Stimulated activated CD4-positive, alpha-beta T cell treated with anti-CD3 and anti-CD28 coated beads, Interleukin-4, amount 100 ng/mL, for 24 hours (primary cell): ENCODE measurements at regions not wholly inside any gene's neighbourhood (a gene's known extent, or its start where the extent isn't known, plus 50 kb on each side); places are given as distances from the start of the nearest gene placed in this dataset.
"Not testable (repeated sequence)": the region's sequence is repeated elsewhere in the genome, so short reads cannot be mapped to it uniquely, and the experiment has no call there.

ENCODE experiments used
- DNase-seq: peaks from one replicate; pipeline ENCODE4 v3.0.0-alpha.2; 2020

- no peak for DNase-seq
Observed at GRCh38 chr9:75548871-75549270, 341.6 kb upstream of the PCSK5 start.

DNA sequence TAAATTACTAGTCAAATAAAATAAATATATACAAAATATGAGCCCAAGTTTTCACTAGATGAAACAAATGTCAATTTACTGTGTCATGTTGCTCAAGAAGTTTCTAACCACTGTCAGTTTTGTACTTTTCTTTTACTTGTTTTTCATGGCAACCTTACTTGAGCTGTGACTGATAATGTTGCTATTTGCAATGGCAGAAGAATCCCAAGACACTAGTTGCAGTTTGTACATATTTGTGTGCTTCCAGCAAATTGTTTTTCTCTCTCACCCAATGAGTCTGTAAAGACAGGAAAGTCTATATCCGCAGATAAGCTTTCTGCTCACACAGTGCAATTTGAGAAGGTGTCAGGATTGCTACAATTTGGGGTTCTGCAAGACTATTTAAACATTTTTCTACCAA lies 338.6 kb upstream of the PCSK5 start:
- DNase-seq, result no peak

GRCh38 chr9:75552941-75553340 lies 337.5 kb upstream of the PCSK5 start:
- no peak for DNase-seq

DNA sequence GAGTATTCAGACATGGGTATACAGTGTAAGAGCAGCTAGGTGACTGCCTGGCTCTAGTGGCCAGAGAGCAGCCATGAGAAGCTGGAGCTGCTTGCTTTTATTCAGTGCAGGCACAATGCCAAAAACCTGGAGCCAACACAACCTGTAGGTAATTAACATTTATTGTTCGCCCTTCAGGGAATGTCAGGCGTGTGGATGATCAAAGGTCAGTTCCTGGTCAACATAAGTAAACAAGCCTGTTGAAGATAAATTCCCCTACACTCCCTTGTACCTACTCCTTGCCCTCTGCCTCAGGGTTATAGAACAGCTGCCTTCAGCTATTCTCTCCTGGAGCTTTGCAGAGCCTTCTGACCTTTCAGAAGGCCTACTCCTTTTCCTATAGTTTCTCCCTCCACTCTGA lies 323.7 kb upstream of the PCSK5 start:
- not testable (repeated sequence) for DNase-seq

DNA sequence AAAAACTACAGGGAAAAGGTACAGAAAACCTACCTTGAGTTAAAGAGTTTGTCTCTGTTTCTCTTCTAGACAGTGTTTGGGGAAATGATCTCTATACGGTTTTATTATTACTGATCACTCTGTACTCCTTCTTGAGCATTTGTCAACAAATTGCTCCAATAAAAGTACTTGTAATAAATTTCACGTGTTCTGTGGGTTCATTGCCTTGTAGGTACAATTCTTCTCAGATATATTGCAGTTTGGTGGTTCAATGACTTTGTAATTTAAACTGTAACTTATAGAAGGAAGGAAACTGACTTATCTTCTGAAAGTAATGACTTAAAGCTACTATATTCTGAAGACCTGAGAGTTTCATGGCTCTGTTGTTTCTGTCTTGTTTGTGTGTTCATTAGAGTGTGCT lies 319.9 kb upstream of the PCSK5 start:
- no peak for DNase-seq

- no peak for DNase-seq
Observed at GRCh38 chr9:75574569-75574968, 315.9 kb upstream of the PCSK5 start.

GRCh38 chr9:75582870-75583269 lies 307.6 kb upstream of the PCSK5 start:
- DNase-seq, result no peak

DNA sequence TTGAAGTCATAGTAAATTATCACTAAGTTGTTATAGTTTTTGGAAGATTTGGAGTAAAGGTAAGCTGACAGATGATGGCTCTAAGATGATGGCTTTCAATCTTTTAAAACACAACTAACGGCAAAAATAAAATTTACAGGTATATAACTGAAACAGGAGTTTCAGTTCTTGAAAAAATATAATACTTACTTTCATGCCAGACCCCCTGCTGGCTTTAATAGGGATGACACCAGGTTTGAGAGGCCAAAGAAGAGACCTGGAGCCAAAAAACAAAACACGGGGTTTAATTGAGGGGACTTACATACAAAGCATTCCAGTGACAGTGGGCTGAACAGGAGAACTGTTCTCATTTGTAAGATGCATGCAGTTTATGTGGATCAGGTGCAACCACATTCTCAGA lies 301.7 kb upstream of the PCSK5 start:
- no peak for DNase-seq

- no peak for DNase-seq
Observed at GRCh38 chr9:75589497-75589896, 301.0 kb upstream of the PCSK5 start.

- DNase-seq, result no peak
Observed at GRCh38 chr9:75591972-75592371, 298.5 kb upstream of the PCSK5 start.

DNA sequence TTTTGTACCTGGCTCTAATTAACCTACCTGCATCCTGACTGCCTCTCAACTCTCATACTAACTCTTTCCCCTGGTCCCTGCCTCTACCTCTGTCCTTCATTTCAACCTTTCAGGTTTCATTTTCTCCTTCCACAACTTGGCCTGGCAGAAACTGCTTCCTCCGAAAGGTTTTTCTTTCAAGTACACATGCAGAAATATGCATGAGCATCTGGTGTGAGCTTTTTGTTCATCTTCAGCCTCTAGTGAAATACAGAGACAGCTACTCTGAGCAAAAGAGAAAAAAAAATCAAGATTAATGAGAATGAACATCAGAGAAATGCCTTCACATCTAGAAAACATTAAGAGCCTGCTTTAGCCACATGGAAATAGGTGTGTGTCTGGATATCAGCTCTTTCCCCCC lies 297.9 kb upstream of the PCSK5 start:
- DNase-seq, result no peak

DNA sequence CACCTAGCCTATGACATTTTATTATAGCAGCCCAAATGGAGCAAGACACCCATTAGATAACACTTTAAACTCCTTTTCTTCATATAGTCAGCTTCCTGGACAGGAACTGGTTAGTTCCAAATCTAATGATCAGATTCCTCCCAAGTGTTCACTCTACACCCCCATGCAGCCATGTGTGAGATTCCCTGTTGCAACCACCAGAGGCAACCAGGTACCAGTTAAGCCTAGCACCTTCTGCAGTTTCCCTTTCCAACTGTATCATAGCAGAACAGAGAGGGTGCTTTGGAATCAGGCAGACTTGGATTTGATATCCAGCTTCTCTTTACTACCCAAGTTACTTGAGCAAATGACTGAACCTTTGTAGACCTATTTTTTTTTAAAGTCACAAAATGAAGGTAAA lies 296.6 kb upstream of the PCSK5 start:
- no peak for DNase-seq

GRCh38 chr9:75599126-75599525 lies 291.3 kb upstream of the PCSK5 start:
- no peak for DNase-seq

DNA sequence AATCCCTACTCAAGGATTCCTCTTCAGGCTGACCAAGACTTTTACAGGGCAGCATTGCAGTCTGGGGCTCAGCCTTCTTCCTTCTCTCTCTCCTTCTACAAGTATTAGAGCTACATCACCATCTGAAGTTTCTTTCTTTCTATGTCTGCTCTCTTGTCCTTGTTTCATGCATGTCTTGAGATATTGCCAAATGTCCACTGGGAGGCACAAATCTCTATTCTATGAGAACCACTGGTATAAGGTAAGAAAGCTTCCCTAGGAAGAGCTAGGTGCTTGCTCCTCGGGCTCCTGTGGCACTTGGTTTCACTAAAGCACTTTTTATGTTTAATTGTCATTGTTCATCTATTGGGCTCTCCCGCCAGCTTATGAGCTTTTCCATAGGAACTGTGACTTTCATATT lies 289.2 kb upstream of the PCSK5 start:
- DNase-seq, result no peak

- no peak for DNase-seq
Observed at GRCh38 chr9:75602060-75602459, 288.4 kb upstream of the PCSK5 start.

DNA sequence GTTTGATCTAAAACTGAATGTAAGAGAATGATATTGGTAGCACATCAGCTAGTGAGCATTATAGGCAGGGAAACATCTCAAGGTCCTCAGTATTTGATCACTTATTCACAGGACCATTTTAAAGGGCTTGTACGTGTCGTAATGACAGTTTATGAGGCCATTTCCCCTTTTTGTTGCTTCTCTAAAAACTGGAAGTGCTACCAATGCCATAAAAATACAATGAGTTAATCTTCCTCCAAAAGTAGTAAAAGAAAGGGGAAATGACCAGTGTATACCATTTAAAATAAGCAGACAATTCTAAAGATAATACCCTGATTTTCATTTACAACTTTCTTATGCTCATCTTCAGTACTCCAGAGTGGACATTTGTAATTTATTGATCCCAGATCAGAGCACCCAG lies 285.8 kb upstream of the PCSK5 start:
- DNase-seq, result no peak

- no peak for DNase-seq
Observed at GRCh38 chr9:75607521-75607920, 283.0 kb upstream of the PCSK5 start.

- no peak for DNase-seq
Observed at GRCh38 chr9:75609401-75609800, 281.1 kb upstream of the PCSK5 start.

- DNase-seq, result no peak
Observed at GRCh38 chr9:75610246-75610645, 280.2 kb upstream of the PCSK5 start.

GRCh38 chr9:75612205-75612604 lies 278.3 kb upstream of the PCSK5 start:
- no peak for DNase-seq

DNA sequence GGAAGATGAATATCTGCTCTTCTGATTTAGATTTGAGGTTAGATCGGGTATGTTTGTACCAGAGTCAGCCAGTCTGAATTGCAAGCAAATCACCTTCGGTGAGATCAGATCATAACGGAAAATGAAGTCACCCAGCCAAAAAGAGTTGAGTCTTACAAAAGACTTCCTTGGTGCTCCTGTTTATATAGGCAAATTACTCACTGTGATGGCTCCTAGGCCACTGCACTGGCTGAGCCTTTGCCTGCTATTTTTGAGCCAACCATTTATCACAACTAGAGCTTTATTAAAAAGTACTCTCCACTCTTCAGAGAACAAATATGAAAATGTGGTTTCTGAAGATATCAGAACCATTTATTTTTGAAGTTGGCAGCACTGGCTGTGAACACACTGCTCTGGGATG lies 277.7 kb upstream of the PCSK5 start:
- no peak for DNase-seq

GRCh38 chr9:75615284-75615683 lies 275.2 kb upstream of the PCSK5 start:
- no peak for DNase-seq

DNA sequence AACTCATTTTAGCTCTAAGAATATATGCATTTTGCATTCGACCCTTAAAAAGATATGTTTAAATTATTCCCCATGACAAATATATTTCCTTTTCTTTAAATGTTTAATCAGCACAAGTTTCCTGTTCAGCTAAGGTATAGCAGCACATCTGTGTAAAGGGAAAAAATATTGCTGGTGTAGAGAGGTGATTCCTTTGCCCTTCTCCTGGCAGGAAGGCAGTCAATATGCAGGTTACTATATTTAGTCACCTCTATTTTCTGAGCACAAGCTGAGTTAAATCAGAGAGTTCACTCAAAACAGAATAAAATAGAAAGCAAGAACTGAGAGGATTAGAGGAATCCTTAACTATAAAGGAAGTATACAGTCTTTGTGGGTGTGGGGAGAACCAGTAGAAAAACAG lies 274.4 kb upstream of the PCSK5 start:
- DNase-seq, result no peak

DNA sequence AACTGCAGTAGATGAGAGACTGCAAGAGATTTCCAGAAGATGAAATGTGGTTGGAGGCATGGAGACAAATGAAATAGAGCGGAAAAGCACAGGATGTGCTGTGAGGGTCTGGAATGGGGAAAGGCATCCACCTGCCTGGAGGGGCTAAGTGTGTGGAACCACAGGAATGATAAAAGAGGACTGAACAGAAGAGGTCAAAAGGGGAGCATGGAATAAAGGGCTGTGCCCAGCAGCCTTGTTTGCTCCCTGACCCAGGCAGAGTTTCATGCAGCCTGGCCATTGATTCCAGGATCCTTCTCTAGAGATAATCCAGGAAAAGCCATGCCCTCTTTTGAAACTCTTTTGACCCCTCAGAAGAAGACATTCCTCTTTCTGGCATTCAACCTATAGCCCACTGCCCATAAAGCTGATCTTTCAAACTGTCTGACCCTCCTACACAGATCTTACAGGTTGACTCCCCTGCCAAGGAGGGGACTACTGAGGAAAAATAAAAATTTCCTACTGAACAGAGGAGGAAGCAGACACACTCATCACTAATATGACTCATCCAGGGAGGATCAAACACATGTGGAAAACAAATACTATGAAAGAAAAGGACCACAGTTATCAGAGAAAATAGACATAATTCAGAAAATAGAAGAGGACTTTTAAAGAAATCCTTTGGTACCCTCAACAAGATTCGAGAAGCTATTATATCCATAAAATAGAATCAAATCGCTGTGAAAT lies 273.5 kb upstream of the PCSK5 start:
- DNase-seq, result no peak

GRCh38 chr9:75623462-75623861 lies 267.0 kb upstream of the PCSK5 start:
- DNase-seq, result no peak

- no peak for DNase-seq
Observed at GRCh38 chr9:75624998-75625397, 265.5 kb upstream of the PCSK5 start.
